Stimulated activated CD4-positive, alpha-beta T cell treated with anti-CD3 and anti-CD28 coated beads, Interleukin-1b, Interleukin-23, amount 100 ng/mL, for 48 hours (primary cell): ENCODE measurements at regions not wholly inside any gene's neighbourhood (a gene's known extent, or its start where the extent isn't known, plus 50 kb on each side); places are given as distances from the start of the nearest gene placed in this dataset.

Experiments
- DNase-seq: peaks from one replicate; pipeline ENCODE4 v3.0.0-alpha.2; 2020

GRCh38 chr14:38124506-38124905 lies 83.2 kb upstream of the SSTR1 start:
- DNase-seq, result no peak

GRCh38 chr14:38125481-38126037 lies 82.1 kb upstream of the SSTR1 start:
- DNase-seq, result no peak

- no peak for DNase-seq
Observed at GRCh38 chr14:38127356-38127755, 80.3 kb upstream of the SSTR1 start.

DNA sequence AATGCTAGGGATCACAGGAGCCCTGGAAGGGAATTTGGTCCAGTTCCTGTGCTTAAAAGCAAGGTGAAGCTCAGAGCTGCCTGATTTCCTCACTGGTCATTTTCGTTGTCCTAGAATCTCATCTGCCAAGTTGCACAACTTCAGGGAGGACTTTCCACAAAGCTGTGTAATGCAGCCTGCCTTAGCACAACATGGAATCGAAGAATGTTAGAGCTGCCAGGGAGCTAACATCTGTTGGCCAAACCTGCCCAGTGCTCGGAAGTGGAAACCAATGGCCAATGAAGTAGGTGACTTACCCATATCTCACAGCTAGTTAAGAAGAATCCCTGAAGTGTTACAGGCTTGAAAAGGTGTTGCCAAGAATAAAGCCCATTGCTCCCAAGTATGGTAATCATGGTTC lies 79.9 kb upstream of the SSTR1 start:
- DNase-seq, result no peak

DNA sequence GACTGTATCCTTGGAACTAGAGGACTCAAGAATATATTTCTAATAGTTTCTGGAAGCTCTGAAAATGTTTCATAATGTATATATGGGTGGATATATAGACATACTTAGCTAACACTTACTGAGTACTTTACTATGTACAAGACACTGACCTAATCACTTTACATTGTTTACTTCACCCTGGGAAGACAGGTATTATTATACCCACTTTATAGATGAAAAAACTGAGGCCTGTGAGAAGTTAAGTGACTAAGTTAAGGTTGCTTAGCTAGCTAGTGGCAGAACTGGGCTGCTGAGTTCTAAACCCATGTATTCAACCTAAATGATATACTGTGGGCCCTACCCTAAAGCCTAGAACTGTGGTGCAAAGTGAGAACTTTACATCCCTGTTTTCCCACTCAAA lies 79.1 kb upstream of the SSTR1 start:
- no peak for DNase-seq

DNA sequence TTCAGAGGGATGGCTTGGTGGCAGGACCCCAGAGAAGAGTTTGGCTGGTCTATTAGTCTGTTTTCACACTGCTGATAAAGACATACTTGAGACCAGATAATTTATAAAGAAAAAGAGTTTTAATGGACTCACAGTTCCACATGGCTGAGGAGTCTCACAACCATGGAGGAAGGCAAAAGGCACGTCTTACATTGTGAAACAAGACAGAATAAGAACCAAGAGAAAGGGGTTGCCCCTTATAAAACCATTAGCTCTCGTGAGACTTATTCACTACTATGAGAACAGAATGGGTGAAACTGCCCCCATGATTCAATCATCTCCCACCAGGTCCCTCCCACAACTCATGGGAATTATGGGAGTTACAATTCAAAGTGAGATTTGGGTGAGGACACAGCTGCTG lies 78.5 kb upstream of the SSTR1 start:
- no peak for DNase-seq

DNA sequence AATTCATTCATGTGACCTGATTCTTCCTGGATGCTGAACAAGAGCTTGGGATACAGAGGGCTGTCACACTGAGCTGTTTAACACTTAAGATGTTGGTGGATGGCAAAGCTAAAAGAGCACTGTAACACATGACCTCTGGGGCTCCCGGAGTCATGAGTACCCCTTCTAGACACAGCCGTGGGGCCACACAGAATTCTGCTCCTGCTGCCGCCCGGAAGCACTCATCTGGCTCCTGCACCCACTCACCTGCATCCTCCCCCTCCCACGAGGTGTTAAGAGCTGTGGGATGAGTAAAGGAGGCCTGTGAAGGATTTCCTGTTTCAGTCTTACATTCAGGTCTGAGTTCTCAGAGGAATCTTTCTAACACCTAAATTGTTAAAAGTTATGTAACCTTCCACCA lies 78.0 kb upstream of the SSTR1 start:
- peak; percentile 38 for DNase-seq

- DNase-seq, result no peak
Observed at GRCh38 chr14:38134416-38135030, 73.2 kb upstream of the SSTR1 start.

- no peak for DNase-seq
Observed at GRCh38 chr14:38135106-38135867, 72.4 kb upstream of the SSTR1 start.

- DNase-seq, result no peak
Observed at GRCh38 chr14:38137005-38137404, 70.7 kb upstream of the SSTR1 start.

DNA sequence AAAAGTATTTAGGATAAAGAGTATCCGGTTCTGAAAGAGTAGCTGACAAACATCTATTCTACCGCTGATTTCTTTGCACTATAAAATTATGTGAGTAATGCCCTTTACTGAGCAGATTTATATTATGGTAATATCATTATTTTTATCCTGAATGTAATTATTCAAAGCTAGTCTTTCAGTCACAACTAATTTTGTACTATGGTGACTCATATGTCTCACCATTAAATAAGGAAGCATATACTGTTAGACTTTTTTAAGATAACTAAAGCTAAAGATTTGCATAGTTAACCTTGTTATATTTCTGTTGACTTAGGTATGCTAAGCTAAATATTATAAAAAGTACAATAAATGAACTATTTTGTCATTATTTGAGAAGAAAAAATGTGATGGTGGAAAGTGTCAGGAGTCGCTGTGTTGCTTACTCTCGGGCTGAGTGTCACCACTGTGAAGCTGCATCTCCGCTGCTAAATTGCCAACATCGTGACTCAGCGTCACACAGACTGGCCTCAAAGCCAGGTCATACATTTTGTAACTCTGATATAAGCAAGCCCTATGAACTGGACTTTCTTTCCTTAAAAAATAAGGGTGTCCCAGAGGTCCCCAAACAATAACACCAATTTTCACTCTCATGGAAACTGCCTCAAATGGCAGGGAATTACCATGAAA lies 69.1 kb upstream of the SSTR1 start:
- DNase-seq, result no peak

- no peak for DNase-seq
Observed at GRCh38 chr14:38139926-38140325, 67.8 kb upstream of the SSTR1 start.

DNA sequence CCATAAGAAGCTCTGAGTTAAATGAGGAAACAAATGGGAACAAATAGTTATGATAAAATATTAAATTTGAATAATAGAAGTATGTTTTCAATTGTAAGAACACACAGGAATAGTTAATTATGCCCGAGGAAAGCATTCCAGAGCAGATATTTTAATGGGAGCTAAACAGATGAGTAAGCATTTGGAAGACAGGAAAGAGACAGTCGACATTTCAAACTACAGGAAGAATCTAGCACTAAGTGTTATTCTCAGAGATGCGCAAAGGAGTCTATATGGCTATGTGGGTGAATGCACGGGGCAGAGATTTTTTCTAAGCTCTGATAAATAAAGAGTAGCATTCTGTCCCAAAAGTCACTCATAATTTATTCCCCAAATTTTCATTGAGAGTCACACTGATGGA lies 64.5 kb upstream of the SSTR1 start:
- DNase-seq, result no peak

GRCh38 chr14:38143659-38144505 lies 63.8 kb upstream of the SSTR1 start:
- DNase-seq, result no peak

DNA sequence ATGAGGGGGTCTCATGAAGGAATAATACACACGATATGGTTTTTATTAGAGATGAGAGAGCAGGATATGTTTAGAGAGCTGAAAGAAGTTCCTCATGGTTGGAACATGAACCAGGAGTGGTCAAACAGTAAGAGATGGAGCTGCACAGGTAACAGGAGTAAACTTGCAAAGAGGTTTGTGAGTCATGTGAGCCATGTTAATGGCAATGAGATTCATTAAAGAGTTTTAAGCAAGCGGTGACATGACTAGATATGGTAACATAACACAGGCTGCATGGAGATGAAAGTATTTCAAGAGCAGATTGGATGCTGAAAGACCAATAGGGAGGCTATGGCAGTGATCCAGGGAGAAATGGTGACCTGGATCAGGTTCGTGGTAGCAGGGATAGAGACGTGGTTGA lies 62.6 kb upstream of the SSTR1 start:
- DNase-seq, result no peak

DNA sequence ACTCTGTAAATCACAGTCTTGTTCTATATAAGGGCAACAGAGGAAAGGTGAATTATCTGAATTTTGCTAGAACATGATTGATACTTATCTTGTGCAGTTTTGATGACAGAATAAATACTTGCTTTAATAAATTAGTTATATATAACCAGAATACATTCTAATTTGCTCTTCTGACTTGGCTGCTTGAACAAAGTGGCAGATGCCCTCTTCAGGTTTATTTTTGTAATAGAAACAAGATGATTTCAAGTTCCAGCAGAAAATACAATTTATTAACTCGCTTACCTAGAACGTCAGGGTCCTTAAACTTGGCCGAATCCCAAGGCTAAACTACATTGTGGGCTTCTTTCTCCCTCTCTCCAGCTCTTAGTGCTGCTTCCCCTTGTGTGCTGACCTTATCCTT lies 57.6 kb upstream of the SSTR1 start:
- no peak for DNase-seq
